ENCODE measurements at regions not wholly inside any gene's neighbourhood (a gene's known extent, or its start where the extent isn't known, plus 50 kb on each side); places are given as distances from the start of the nearest gene placed in this dataset.

GRCh38 chr1:190812996-190813395 lies 335.3 kb upstream of the BRINP3 start:
- TF ChIP-seq SUZ12 (IDR thresholded peaks at IDR 0.05; ENCODE audit: extremely low read depth, insufficient read depth, insufficient read length) = no peak
- no peak for TF ChIP-seq YY1 (IDR thresholded peaks at IDR 0.05; ENCODE audit: insufficient read depth, insufficient read length)

Measured in NT2/D1 (cell line).